ENCODE measurements at regions not wholly inside any gene's neighbourhood (a gene's known extent, or its start where the extent isn't known, plus 50 kb on each side); places are given as distances from the start of the nearest gene placed in this dataset.
"Not testable (repeated sequence)": the region's sequence is repeated elsewhere in the genome, so short reads cannot be mapped to it uniquely, and the experiment has no call there.

DNA sequence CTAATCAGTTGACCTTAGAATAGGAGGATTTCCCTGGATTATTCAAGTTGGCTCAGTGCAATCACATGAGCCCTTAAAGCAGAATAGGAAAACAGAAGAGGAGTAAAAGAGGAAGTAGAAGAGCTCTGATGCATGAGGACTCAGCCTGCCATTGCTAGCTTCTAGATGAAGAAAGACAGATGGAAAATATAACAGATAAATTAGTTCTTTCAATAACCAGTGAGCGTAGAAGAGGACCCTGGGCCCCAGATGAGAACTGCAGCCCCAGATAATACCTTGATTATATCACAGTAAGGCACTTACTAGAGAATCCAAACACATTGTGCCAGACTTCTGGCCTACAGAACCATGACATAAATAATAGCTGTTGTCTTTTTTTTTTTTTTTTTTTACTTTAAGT lies 314.0 kb downstream of the RAD51AP2 start:
- not testable (repeated sequence) for TF ChIP-seq RAD21 (IDR thresholded peaks at IDR 0.05; ENCODE audit: low read depth); CTCF (IDR thresholded peaks at IDR 0.05 in 2 of 3, conservative IDR thresholded peaks at IDR 0.05 in 1 of 3; ENCODE audit: borderline replicate concordance in 1 of 3, insufficient read depth in 1 of 3, low read depth in 2 of 3, low read length in 2 of 3); POLR2AphosphoS5 (IDR thresholded peaks at IDR 0.05; ENCODE audit: low read depth, low read length); POLR2A (IDR thresholded peaks at IDR 0.05; ENCODE audit: borderline replicate concordance, extremely low read depth, insufficient read depth, insufficient read length); SIN3A (IDR thresholded peaks at IDR 0.05; ENCODE audit: low read depth); ZBTB33 (IDR thresholded peaks at IDR 0.05; ENCODE audit: extremely low read depth, insufficient replicate concordance, low read length); EZH2phosphoT487 (IDR thresholded peaks at IDR 0.05; ENCODE audit: borderline replicate concordance); EZH2 (IDR thresholded peaks at IDR 0.05); JUND (IDR thresholded peaks at IDR 0.05); TCF7L2 (IDR thresholded peaks at IDR 0.05; ENCODE audit: borderline replicate concordance, extremely low read depth, insufficient read depth, insufficient read length); REST (IDR thresholded peaks at IDR 0.05; ENCODE audit: low read depth)

All from HCT116 (cell line).